Panc1 (cell line): ENCODE measurements at regions not wholly inside any gene's neighbourhood (a gene's known extent, or its start where the extent isn't known, plus 50 kb on each side); places are given as distances from the start of the nearest gene placed in this dataset.

Experiments used
- ATAC-seq: fragments of 200-7000 bp; cut with Tn5 transposase; 2 replicates; pipeline ENCODE4 v1.9.1; 2020; ENCODE audit warnings: mild to moderate bottlenecking, moderate library complexity
- BruUV-seq: library from RNA; stranded (reverse); fragments of 400-500 nt; replicated peaks from 2 replicates; lab custom pipeline; 2021; lab: Mats Ljungman, UMichigan
- CTCF ChIA-PET: fragments of 300-600 bp; sonication (Branson Sonifier 250); formaldehyde crosslinking; loops from one replicate; lab custom pipeline; 2022; ENCODE audit warnings: antibody characterized with exemption; lab: Charles Lee
- POLR2A ChIA-PET: fragments of 300-600 bp; sonication (Branson Sonifier 250); formaldehyde crosslinking; loops from one replicate; lab custom pipeline; 2022; ENCODE audit warnings: antibody characterized with exemption; lab: Charles Lee
- DNase-seq: peaks from one replicate; pipeline ENCODE4 v3.0.0-alpha.2; 2010; ENCODE audit warnings: low read depth, low spot score
- H3K27ac ChIP-seq: 2 replicates; pipeline ENCODE4 v1.5.1; 2011; ENCODE audit warnings: mild to moderate bottlenecking, low read length, inconsistent platforms
- H3K27me3 ChIP-seq: fragments of 200-500 bp; sonication (Bioruptor generic); 2 replicates; pipeline ENCODE4 v1.6.0; 2014; ENCODE audit warnings: low read length, inconsistent platforms; ENCODE audit not compliant: control insufficient read depth, insufficient read depth
- H3K36me3 ChIP-seq: fragments of 200-500 bp; sonication (Bioruptor generic); 2 replicates; pipeline ENCODE4 v1.5.1; 2014; ENCODE audit warnings: inconsistent platforms, mild to moderate bottlenecking, low read length, moderate library complexity; ENCODE audit not compliant: control insufficient read depth, insufficient read depth
- H3K4me1 ChIP-seq: 2 replicates; pipeline ENCODE4 v1.5.1; 2011; ENCODE audit warnings: inconsistent platforms, mild to moderate bottlenecking, low read length, moderate library complexity; ENCODE audit not compliant: control insufficient read depth, insufficient read depth
- H3K4me3 ChIP-seq, 2 experiments: 2 replicates each; pipeline ENCODE4 v1.5.1; 2011 to 2012; ENCODE audit warnings: low read depth in 2 of 2, low read length in 2 of 2, mild to moderate bottlenecking in 2 of 2, inconsistent platforms in 1 of 2, moderate library complexity in 1 of 2
- H3K9me3 ChIP-seq: fragments of 200-500 bp; sonication (Bioruptor generic); 2 replicates; pipeline ENCODE4 v1.5.1; 2014; ENCODE audit warnings: low read depth, mild to moderate bottlenecking, inconsistent platforms, low read length, moderate library complexity; ENCODE audit not compliant: control insufficient read depth, insufficient read depth
- POLR2AphosphoS5 ChIP-seq: IDR thresholded peaks from 2 replicates; pipeline ENCODE4 v1.6.1; 2012; ENCODE audit warnings: mild to moderate bottlenecking, low read depth, low read length, moderate library complexity
- REST ChIP-seq, 2 experiments: IDR thresholded peaks; 2 replicates each; pipeline ENCODE4 v1.6.1; 2011 to 2012; ENCODE audit warnings: low read depth in 2 of 2, control low read depth in 1 of 2, low read length in 1 of 2, mild to moderate bottlenecking in 1 of 2, moderate library complexity in 1 of 2; ENCODE audit not compliant: insufficient read depth in 1 of 2
- SIN3A ChIP-seq: IDR thresholded peaks from 2 replicates; pipeline ENCODE4 v1.6.1; 2012; ENCODE audit warnings: low read depth, mild to moderate bottlenecking, low read length, moderate library complexity, borderline replicate concordance; ENCODE audit not compliant: insufficient read depth
- TCF7L2 ChIP-seq: IDR thresholded peaks from 2 replicates; pipeline ENCODE4 v1.6.1; 2011; ENCODE audit warnings: mild to moderate bottlenecking, low read depth, low read length, inconsistent platforms
- in situ Hi-C: cut with HindIII; loops from 2 replicates; pipeline ENCODE4 v1.10.0; 2016; ENCODE audit warnings: low sequenced_read_pairs, low pct_unique_long_range_greater_than_20kb
- intact Hi-C: fragments of 100-400 bp; cut with micrococcal nuclease; formaldehyde crosslinking; loops from one replicate; pipeline ENCODE4 v1.10.0; 2022; ENCODE audit not compliant: unreplicated experiment
- TF ChIP-seq, protein P1 (sequence below): fragments of 450-650 bp; IDR thresholded peaks from 2 replicates; pipeline ENCODE4 v1.5.1; 2017; ENCODE audit warnings: mild to moderate bottlenecking

DNA sequence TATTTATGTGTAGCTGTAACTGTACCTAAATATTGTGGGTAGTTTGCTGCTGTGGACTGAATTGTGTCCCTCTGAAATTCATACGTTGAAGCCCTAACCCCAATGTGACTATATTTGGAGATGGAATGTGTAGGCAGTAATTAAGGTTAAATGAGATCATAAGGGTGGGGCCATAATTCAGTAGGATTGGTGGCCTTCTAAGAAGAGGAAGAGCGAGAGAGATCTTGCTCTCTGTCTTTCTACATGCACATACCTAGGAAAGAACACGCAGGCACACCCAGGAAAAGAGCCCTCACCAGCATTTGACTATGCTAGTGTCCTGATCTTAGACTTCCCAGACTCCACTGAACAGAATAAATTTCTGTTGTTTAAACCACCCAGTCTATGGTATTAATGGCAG, 67.6 kb upstream of the CFAP20DC start:
- BruUV-seq = no TSS peak
- no peaks in the 10 kb centered on the region for H3K36me3 ChIP-seq
- intact Hi-C loops (no loop called here), in situ Hi-C loops (no loop called here)
- no peak for ATAC-seq
- TF ChIP-seq REST (IDR thresholded peaks at IDR 0.05; ENCODE audit: insufficient read depth in 1 of 2, low read depth in 2 of 2, low read length in 1 of 2) (no peak), POLR2AphosphoS5 (no peak), TCF7L2 (no peak), SIN3A (no peak)
- TF ChIP-seq, protein P1, sequence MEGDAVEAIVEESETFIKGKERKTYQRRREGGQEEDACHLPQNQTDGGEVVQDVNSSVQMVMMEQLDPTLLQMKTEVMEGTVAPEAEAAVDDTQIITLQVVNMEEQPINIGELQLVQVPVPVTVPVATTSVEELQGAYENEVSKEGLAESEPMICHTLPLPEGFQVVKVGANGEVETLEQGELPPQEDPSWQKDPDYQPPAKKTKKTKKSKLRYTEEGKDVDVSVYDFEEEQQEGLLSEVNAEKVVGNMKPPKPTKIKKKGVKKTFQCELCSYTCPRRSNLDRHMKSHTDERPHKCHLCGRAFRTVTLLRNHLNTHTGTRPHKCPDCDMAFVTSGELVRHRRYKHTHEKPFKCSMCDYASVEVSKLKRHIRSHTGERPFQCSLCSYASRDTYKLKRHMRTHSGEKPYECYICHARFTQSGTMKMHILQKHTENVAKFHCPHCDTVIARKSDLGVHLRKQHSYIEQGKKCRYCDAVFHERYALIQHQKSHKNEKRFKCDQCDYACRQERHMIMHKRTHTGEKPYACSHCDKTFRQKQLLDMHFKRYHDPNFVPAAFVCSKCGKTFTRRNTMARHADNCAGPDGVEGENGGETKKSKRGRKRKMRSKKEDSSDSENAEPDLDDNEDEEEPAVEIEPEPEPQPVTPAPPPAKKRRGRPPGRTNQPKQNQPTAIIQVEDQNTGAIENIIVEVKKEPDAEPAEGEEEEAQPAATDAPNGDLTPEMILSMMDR = no peak
- H3K27me3 ChIP-seq = no peaks in the 10 kb centered on the region
- ChIA-PET CTCF (interaction anchor here (0.5 kb wide), 1 partner anchor 599 kb away, joined by 8 read pairs; no protein-coding TSS in a partner anchor), POLR2A (no interaction called here)
- no peak overlapping the region for H3K27ac ChIP-seq
- no peak for DNase-seq
- H3K9me3 ChIP-seq = no peaks in the 10 kb centered on the region
- H3K4me3 ChIP-seq = no peak overlapping the region
- H3K4me1 ChIP-seq = no peaks in the 10 kb centered on the region

GRCh38 chr3:59116233-59116537, 66.4 kb upstream of the CFAP20DC start:
- intact Hi-C loops (no loop called here), in situ Hi-C loops (no loop called here)
- Histone ChIP-seq H3K9me3 (no peaks in the 10 kb centered on the region), H3K4me1 (no peaks in the 10 kb centered on the region), H3K27ac (no peak overlapping the region), H3K36me3 (no peaks in the 10 kb centered on the region), H3K4me3 (peak overlapping the region in 1 of 2 experiments; percentile 20; a peak in 2 of 4 replicates), H3K27me3 (no peaks in the 10 kb centered on the region)
- CTCF ChIA-PET = no interaction called here
- ATAC-seq (no peak), DNase-seq (no peak)
- TF ChIP-seq POLR2AphosphoS5 (no peak), TCF7L2 (no peak), SIN3A (no peak), REST (IDR thresholded peaks at IDR 0.05; ENCODE audit: insufficient read depth in 1 of 2, low read depth in 2 of 2, low read length in 1 of 2) (no peak)
- TF ChIP-seq, protein P1 = no peak
- no TSS peak for BruUV-seq
- POLR2A ChIA-PET = no interaction called here
